ENCODE measurements at regions not wholly inside any gene's neighbourhood (a gene's known extent, or its start where the extent isn't known, plus 50 kb on each side); places are given as distances from the start of the nearest gene placed in this dataset.
"Not testable (repeated sequence)": the region's sequence is repeated elsewhere in the genome, so short reads cannot be mapped to it uniquely, and the experiment has no call there.

- DNase-seq (ENCODE audit: low read depth), result no peak
- Histone ChIP-seq H3K4me1 (ENCODE audit: control insufficient read depth, insufficient read depth, low read length) (peaks cover 19% of the 10 kb centered on the region), H3K9me3 (ENCODE audit: control insufficient read depth, low read length) (no peaks in the 10 kb centered on the region), H3K27me3 (replicated peaks; ENCODE audit: control insufficient read depth, insufficient read depth, low read length) (no peaks in the 10 kb centered on the region), H3K36me3 (ENCODE audit: control insufficient read depth, insufficient read depth, low read length, severe bottlenecking) (no peaks in the 10 kb centered on the region), H3K9ac (ENCODE audit: low read length) (no peak overlapping the region), H3K4me3 (ENCODE audit: low read length) (no peak overlapping the region)
Measured at GRCh38 chr5:97555644-97555981, 372.6 kb upstream of the RIOK2 start.

- peaks cover 10% of the 10 kb centered on the region for H3K4me1 ChIP-seq (ENCODE audit: control insufficient read depth, insufficient read depth, low read length)
- H3K9ac ChIP-seq (ENCODE audit: low read length), result no peak overlapping the region
- no peaks in the 10 kb centered on the region for H3K36me3 ChIP-seq (ENCODE audit: control insufficient read depth, insufficient read depth, low read length, severe bottlenecking)
- no peaks in the 10 kb centered on the region for H3K27me3 ChIP-seq (replicated peaks; ENCODE audit: control insufficient read depth, insufficient read depth, low read length)
- no peaks in the 10 kb centered on the region for H3K9me3 ChIP-seq (ENCODE audit: control insufficient read depth, low read length)
- H3K4me3 ChIP-seq (ENCODE audit: low read length), result no peak overlapping the region
- no peak for DNase-seq (ENCODE audit: low read depth)
Measured at GRCh38 chr5:97559827-97560598, 377.0 kb upstream of the RIOK2 start.

GRCh38 chr5:97560599-97560993, 377.5 kb upstream of the RIOK2 start:
- Histone ChIP-seq H3K27me3 (replicated peaks; ENCODE audit: control insufficient read depth, insufficient read depth, low read length) (no peaks in the 10 kb centered on the region), H3K4me3 (ENCODE audit: low read length) (no peak overlapping the region), H3K36me3 (ENCODE audit: control insufficient read depth, insufficient read depth, low read length, severe bottlenecking) (no peaks in the 10 kb centered on the region), H3K9ac (ENCODE audit: low read length) (no peak overlapping the region), H3K4me1 (ENCODE audit: control insufficient read depth, insufficient read depth, low read length) (peaks cover 10% of the 10 kb centered on the region), H3K9me3 (ENCODE audit: control insufficient read depth, low read length) (no peaks in the 10 kb centered on the region)
- DNase-seq (ENCODE audit: low read depth), result no peak

- Histone ChIP-seq H3K9me3 (ENCODE audit: control insufficient read depth, low read length) (peaks cover 6% of the 10 kb centered on the region), H3K4me1 (ENCODE audit: control insufficient read depth, insufficient read depth, low read length) (peaks cover 10% of the 10 kb centered on the region)
- no peak for DNase-seq (ENCODE audit: low read depth)
Measured at GRCh38 chr5:97563050-97563657, 380.1 kb upstream of the RIOK2 start.

GRCh38 chr5:97568382-97568781, 385.3 kb upstream of the RIOK2 start:
- Histone ChIP-seq H3K4me3 (ENCODE audit: low read length) (no peak overlapping the region), H3K4me1 (ENCODE audit: control insufficient read depth, insufficient read depth, low read length) (no peaks in the 10 kb centered on the region), H3K9ac (ENCODE audit: low read length) (no peak overlapping the region), H3K27me3 (replicated peaks; ENCODE audit: control insufficient read depth, insufficient read depth, low read length) (no peaks in the 10 kb centered on the region), H3K9me3 (ENCODE audit: control insufficient read depth, low read length) (peaks cover 31% of the 10 kb centered on the region), H3K36me3 (ENCODE audit: control insufficient read depth, insufficient read depth, low read length, severe bottlenecking) (no peaks in the 10 kb centered on the region)
- no peak for DNase-seq (ENCODE audit: low read depth)

More at GRCh38 chr5:97563050-97563657, 380.1 kb upstream of the RIOK2 start:
- Histone ChIP-seq H3K27me3 (replicated peaks; ENCODE audit: control insufficient read depth, insufficient read depth, low read length) (no peaks in the 10 kb centered on the region), H3K4me3 (ENCODE audit: low read length) (no peak overlapping the region), H3K36me3 (ENCODE audit: control insufficient read depth, insufficient read depth, low read length, severe bottlenecking) (no peaks in the 10 kb centered on the region), H3K9ac (ENCODE audit: low read length) (no peak overlapping the region)

GRCh38 chr5:97570242-97570641, 387.2 kb upstream of the RIOK2 start:
- H3K4me3 ChIP-seq (ENCODE audit: low read length), result no peak overlapping the region

GRCh38 chr5:97575322-97575721, 392.3 kb upstream of the RIOK2 start:
- Histone ChIP-seq H3K4me1 (ENCODE audit: control insufficient read depth, insufficient read depth, low read length) (no peaks in the 10 kb centered on the region), H3K9ac (ENCODE audit: low read length) (no peak overlapping the region), H3K4me3 (ENCODE audit: low read length) (no peak overlapping the region), H3K36me3 (ENCODE audit: control insufficient read depth, insufficient read depth, low read length, severe bottlenecking) (no peaks in the 10 kb centered on the region), H3K9me3 (ENCODE audit: control insufficient read depth, low read length) (peaks cover 18% of the 10 kb centered on the region), H3K27me3 (replicated peaks; ENCODE audit: control insufficient read depth, insufficient read depth, low read length) (no peaks in the 10 kb centered on the region)
- DNase-seq (ENCODE audit: low read depth), result no peak

More at GRCh38 chr5:97570242-97570641, 387.2 kb upstream of the RIOK2 start:
- H3K27me3 ChIP-seq (replicated peaks; ENCODE audit: control insufficient read depth, insufficient read depth, low read length), result no peaks in the 10 kb centered on the region
- H3K9ac ChIP-seq (ENCODE audit: low read length), result no peak overlapping the region
- DNase-seq (ENCODE audit: low read depth), result no peak
- H3K4me1 ChIP-seq (ENCODE audit: control insufficient read depth, insufficient read depth, low read length), result no peaks in the 10 kb centered on the region
- peaks cover 31% of the 10 kb centered on the region for H3K9me3 ChIP-seq (ENCODE audit: control insufficient read depth, low read length)
- H3K36me3 ChIP-seq (ENCODE audit: control insufficient read depth, insufficient read depth, low read length, severe bottlenecking), result no peaks in the 10 kb centered on the region

- no peak for DNase-seq (ENCODE audit: low read depth)
- H3K9me3 ChIP-seq (ENCODE audit: control insufficient read depth, low read length), result peaks cover 2% of the 10 kb centered on the region
- H3K36me3 ChIP-seq (ENCODE audit: control insufficient read depth, insufficient read depth, low read length, severe bottlenecking), result no peaks in the 10 kb centered on the region
- H3K4me1 ChIP-seq (ENCODE audit: control insufficient read depth, insufficient read depth, low read length), result no peaks in the 10 kb centered on the region
- no peak overlapping the region for H3K9ac ChIP-seq (ENCODE audit: low read length)
- no peaks in the 10 kb centered on the region for H3K27me3 ChIP-seq (replicated peaks; ENCODE audit: control insufficient read depth, insufficient read depth, low read length)
- H3K4me3 ChIP-seq (ENCODE audit: low read length), result no peak overlapping the region
Measured at GRCh38 chr5:97576956-97577355, 393.9 kb upstream of the RIOK2 start.

- not testable (repeated sequence) for H3K36me3 ChIP-seq (ENCODE audit: control insufficient read depth, insufficient read depth, low read length, severe bottlenecking); H3K9ac ChIP-seq (ENCODE audit: low read length); H3K4me1 ChIP-seq (ENCODE audit: control insufficient read depth, insufficient read depth, low read length); H3K9me3 ChIP-seq (ENCODE audit: control insufficient read depth, low read length); H3K27me3 ChIP-seq (replicated peaks; ENCODE audit: control insufficient read depth, insufficient read depth, low read length); DNase-seq (ENCODE audit: low read depth); H3K4me3 ChIP-seq (ENCODE audit: low read length)
Measured at GRCh38 chr5:97579977-97580376, 396.9 kb upstream of the RIOK2 start.

- Histone ChIP-seq H3K4me1 (ENCODE audit: control insufficient read depth, insufficient read depth, low read length) (no peaks in the 10 kb centered on the region), H3K4me3 (ENCODE audit: low read length) (no peak overlapping the region)
- no peak for DNase-seq (ENCODE audit: low read depth)
Measured at GRCh38 chr5:97580746-97581145, 397.7 kb upstream of the RIOK2 start.

GRCh38 chr5:97591781-97592180, 408.7 kb upstream of the RIOK2 start:
- Histone ChIP-seq H3K4me3 (ENCODE audit: low read length) (no peak overlapping the region), H3K4me1 (ENCODE audit: control insufficient read depth, insufficient read depth, low read length) (no peaks in the 10 kb centered on the region), H3K9ac (ENCODE audit: low read length) (no peak overlapping the region), H3K9me3 (ENCODE audit: control insufficient read depth, low read length) (peaks cover 3% of the 10 kb centered on the region), H3K36me3 (ENCODE audit: control insufficient read depth, insufficient read depth, low read length, severe bottlenecking) (no peaks in the 10 kb centered on the region), H3K27me3 (replicated peaks; ENCODE audit: control insufficient read depth, insufficient read depth, low read length) (no peaks in the 10 kb centered on the region)
- no peak for DNase-seq (ENCODE audit: low read depth)

More at GRCh38 chr5:97580746-97581145, 397.7 kb upstream of the RIOK2 start:
- Histone ChIP-seq H3K27me3 (replicated peaks; ENCODE audit: control insufficient read depth, insufficient read depth, low read length) (no peaks in the 10 kb centered on the region), H3K9ac (ENCODE audit: low read length) (no peak overlapping the region), H3K36me3 (ENCODE audit: control insufficient read depth, insufficient read depth, low read length, severe bottlenecking) (no peaks in the 10 kb centered on the region), H3K9me3 (ENCODE audit: control insufficient read depth, low read length) (no peaks in the 10 kb centered on the region)
